PC-3 (cell line): ENCODE measurements at regions not wholly inside any gene's neighbourhood (a gene's known extent, or its start where the extent isn't known, plus 50 kb on each side); places are given as distances from the start of the nearest gene placed in this dataset.

ENCODE experiments used
- ATAC-seq: fragments of 200-7000 bp; cut with Tn5 transposase; 2 replicates; pipeline ENCODE4 v1.9.1; 2020; ENCODE audit warnings: mild to moderate bottlenecking, moderate library complexity
- BruUV-seq: library from RNA; stranded (reverse); fragments of 400-500 nt; replicated peaks from 2 replicates; lab custom pipeline; 2021; lab: Mats Ljungman, UMichigan
- CTCF ChIA-PET: fragments of 300-600 bp; sonication (Branson Sonifier 250); formaldehyde crosslinking; loops from one replicate; lab custom pipeline; 2022; ENCODE audit warnings: antibody characterized with exemption; lab: Charles Lee
- POLR2A ChIA-PET: fragments of 300-600 bp; sonication (Branson Sonifier 250); formaldehyde crosslinking; loops from one replicate; lab custom pipeline; 2022; ENCODE audit warnings: antibody characterized with exemption; ENCODE audit not compliant: unreplicated experiment; lab: Charles Lee
- DNase-seq: peaks from one replicate; pipeline ENCODE4 v3.0.0-alpha.2; 2015
- H2AFZ ChIP-seq: fragments of 300-600 bp; sonication (generic); 2 replicates; pipeline ENCODE4 v1.6.0; 2016; ENCODE audit warnings: antibody characterized with exemption, low read length
- H3F3A ChIP-seq: fragments of 300-600 bp; sonication (generic); one replicate; pipeline ENCODE4 v1.6.0; 2017; ENCODE audit warnings: antibody characterized with exemption, low read length, control low read depth, mild to moderate bottlenecking; ENCODE audit not compliant: unreplicated experiment
- H3K27ac ChIP-seq: fragments of 300-600 bp; sonication (generic); 2 replicates; pipeline ENCODE4 v1.5.1; 2016; ENCODE audit warnings: mild to moderate bottlenecking, low read length
- H3K27me3 ChIP-seq: fragments of 300-600 bp; sonication (generic); 2 replicates; pipeline ENCODE4 v1.6.1; 2016; ENCODE audit warnings: low read length, mixed read lengths
- H3K36me3 ChIP-seq: fragments of 300-600 bp; sonication (generic); 2 replicates; pipeline ENCODE4 v1.6.1; 2016; ENCODE audit warnings: low read depth, mixed run types, low read length, mixed read lengths
- H3K4me1 ChIP-seq: fragments of 300-600 bp; sonication (generic); 2 replicates; pipeline ENCODE4 v1.5.1; 2016; ENCODE audit warnings: low read length; ENCODE audit not compliant: insufficient read depth
- H3K4me2 ChIP-seq: fragments of 300-600 bp; sonication (generic); 2 replicates; pipeline ENCODE4 v1.6.0; 2016; ENCODE audit warnings: low read length
- H3K4me3 ChIP-seq: fragments of 300-600 bp; sonication (generic); 2 replicates; pipeline ENCODE4 v1.5.1; 2016; ENCODE audit warnings: mild to moderate bottlenecking, low read length, mixed read lengths
- H3K79me2 ChIP-seq: fragments of 300-600 bp; sonication (generic); 2 replicates; pipeline ENCODE4 v1.6.1; 2017; ENCODE audit warnings: low read length, mixed read lengths
- H3K9ac ChIP-seq: fragments of 300-600 bp; sonication (generic); 2 replicates; pipeline ENCODE4 v1.6.0; 2016; ENCODE audit warnings: mild to moderate bottlenecking, low read length
- H3K9me2 ChIP-seq: fragments of 300-600 bp; sonication (generic); replicated peaks from 2 replicates; pipeline ENCODE4 v1.6.1; 2016; ENCODE audit warnings: mixed run types, low read length, mixed read lengths
- H3K9me3 ChIP-seq: fragments of 300-600 bp; sonication (generic); 2 replicates; pipeline ENCODE4 v1.6.1; 2016; ENCODE audit warnings: low read length, mixed read lengths
- H4K20me1 ChIP-seq: fragments of 300-600 bp; sonication (generic); 2 replicates; pipeline ENCODE4 v1.6.1; 2016; ENCODE audit warnings: low read length, mixed read lengths
- CTCF ChIP-seq: fragments of 300-600 bp; sonication (generic); conservative IDR thresholded peaks from 2 replicates; pipeline ENCODE4 v1.5.1; 2017; ENCODE audit warnings: antibody characterized with exemption, low read depth, mild to moderate bottlenecking, low read length
- EZH2 ChIP-seq: fragments of 300-600 bp; sonication (generic); IDR thresholded peaks from one replicate; pipeline ENCODE4 v1.6.1; 2017; ENCODE audit warnings: antibody characterized with exemption, mild to moderate bottlenecking, low read length; ENCODE audit not compliant: unreplicated experiment
- EZH2phosphoT487 ChIP-seq: fragments of 300-600 bp; sonication (generic); IDR thresholded peaks from 2 replicates; pipeline ENCODE4 v1.6.1; 2018; ENCODE audit warnings: mild to moderate bottlenecking, antibody characterized with exemption, low read length, borderline replicate concordance
- intact Hi-C: fragments of 100-400 bp; cut with micrococcal nuclease; formaldehyde crosslinking; loops from 2 replicates; pipeline ENCODE4 v1.9.0; 2023

GRCh38 chr5:118646917-118647316 lies 341.4 kb downstream of the DTWD2 start:
- Histone ChIP-seq H3K27ac (no peak overlapping the region), H3K9me3 (no peaks in the 10 kb centered on the region), H3K36me3 (no peaks in the 10 kb centered on the region), H3K27me3 (no peaks in the 10 kb centered on the region), H3K4me1 (no peaks in the 10 kb centered on the region), H3K9ac (no peak overlapping the region), H3K79me2 (no peaks in the 10 kb centered on the region), H3K4me2 (no peak overlapping the region), H4K20me1 (no peaks in the 10 kb centered on the region), H2AFZ (no peak overlapping the region), H3K9me2 (no peaks in the 10 kb centered on the region), H3K4me3 (no peak overlapping the region), H3F3A (no peaks in the 10 kb centered on the region)
- TF ChIP-seq EZH2 (no peak), CTCF (no peak), EZH2phosphoT487 (no peak)
- ATAC-seq (no peak), DNase-seq (no peak)
- ChIA-PET POLR2A (no interaction called here), CTCF (no interaction called here)
- intact Hi-C loops = no loop called here
- BruUV-seq = no TSS peak

- ATAC-seq (no peak), DNase-seq (no peak)
- intact Hi-C loops = no loop called here
- no peaks in the 10 kb centered on the region for H3F3A ChIP-seq
- H3K9ac ChIP-seq = no peak overlapping the region
- no peak overlapping the region for H3K4me3 ChIP-seq
- H3K79me2 ChIP-seq = no peaks in the 10 kb centered on the region
- H4K20me1 ChIP-seq = no peaks in the 10 kb centered on the region
- H3K4me2 ChIP-seq = no peak overlapping the region
- no peaks in the 10 kb centered on the region for H3K27me3 ChIP-seq
- no peak overlapping the region for H3K27ac ChIP-seq
- H2AFZ ChIP-seq = no peak overlapping the region
- H3K4me1 ChIP-seq = no peaks in the 10 kb centered on the region
- H3K36me3 ChIP-seq = no peaks in the 10 kb centered on the region
- H3K9me2 ChIP-seq = no peaks in the 10 kb centered on the region
- BruUV-seq = no TSS peak
- CTCF ChIA-PET = no interaction called here
- no peaks in the 10 kb centered on the region for H3K9me3 ChIP-seq
- TF ChIP-seq CTCF (no peak), EZH2 (no peak), EZH2phosphoT487 (no peak)
- POLR2A ChIA-PET = no interaction called here
Measured at GRCh38 chr5:118637947-118638670, 350.2 kb downstream of the DTWD2 start.

- intact Hi-C loops = no loop called here
- no peak for DNase-seq
- no peaks in the 10 kb centered on the region for H3K9me3 ChIP-seq
- no TSS peak for BruUV-seq
- H3K4me3 ChIP-seq = no peak overlapping the region
- ChIA-PET CTCF (no interaction called here), POLR2A (no interaction called here)
- TF ChIP-seq EZH2phosphoT487 (no peak), EZH2 (no peak), CTCF (no peak)
- H3K9ac ChIP-seq = no peak overlapping the region
- no peak overlapping the region for H3K27ac ChIP-seq
- no peak for ATAC-seq
- no peaks in the 10 kb centered on the region for H3K79me2 ChIP-seq
- no peak overlapping the region for H2AFZ ChIP-seq
- no peaks in the 10 kb centered on the region for H4K20me1 ChIP-seq
- H3F3A ChIP-seq = no peaks in the 10 kb centered on the region
- H3K36me3 ChIP-seq = no peaks in the 10 kb centered on the region
- H3K27me3 ChIP-seq = no peaks in the 10 kb centered on the region
- H3K4me1 ChIP-seq = no peaks in the 10 kb centered on the region
- H3K4me2 ChIP-seq = no peak overlapping the region
- H3K9me2 ChIP-seq = no peaks in the 10 kb centered on the region
Measured at GRCh38 chr5:118628660-118629354, 359.5 kb downstream of the DTWD2 start.
